Frontal cortex (tissue), 3 donors: ENCODE measurements at regions not wholly inside any gene's neighbourhood (a gene's known extent, or its start where the extent isn't known, plus 50 kb on each side); places are given as distances from the start of the nearest gene placed in this dataset.
"Not testable (repeated sequence)": the region's sequence is repeated elsewhere in the genome, so short reads cannot be mapped to it uniquely, and the experiment has no call there.

ENCODE experiments used
- DNase-seq, 2 donors: peaks; one replicate each; pipeline ENCODE4 v3.0.0; 2012; ENCODE audit warnings: low spot score in 2 of 2
- FAIRE-seq: peaks from 2 replicates; lab custom pipeline; 2012; peaks lifted over from hg19 to GRCh38; lab: Jason Lieb, UNC
- donor health status: control.
- donor health status: control.
- donor health status: control.

DNA sequence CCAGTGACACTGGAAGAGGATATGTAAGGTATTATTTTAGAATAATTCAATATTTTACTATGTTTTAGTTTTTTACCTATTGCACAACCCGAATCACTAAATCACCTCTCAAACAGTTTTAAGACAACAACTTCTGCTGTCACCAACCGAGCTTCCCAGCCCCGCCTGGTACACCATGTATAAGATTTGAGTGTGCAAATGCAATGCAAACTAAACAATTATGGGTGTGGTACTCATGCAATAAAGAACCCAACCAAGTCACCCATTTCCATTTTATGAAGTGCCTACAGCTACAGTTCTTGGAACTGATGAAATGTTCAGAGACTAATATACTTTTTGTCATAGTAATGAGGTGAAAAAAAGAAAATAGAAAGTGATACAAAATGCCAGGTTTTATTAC is 256.2 kb downstream of the TAFA4 start:
- DNase-seq (no peak), FAIRE-seq (no peak)

DNA sequence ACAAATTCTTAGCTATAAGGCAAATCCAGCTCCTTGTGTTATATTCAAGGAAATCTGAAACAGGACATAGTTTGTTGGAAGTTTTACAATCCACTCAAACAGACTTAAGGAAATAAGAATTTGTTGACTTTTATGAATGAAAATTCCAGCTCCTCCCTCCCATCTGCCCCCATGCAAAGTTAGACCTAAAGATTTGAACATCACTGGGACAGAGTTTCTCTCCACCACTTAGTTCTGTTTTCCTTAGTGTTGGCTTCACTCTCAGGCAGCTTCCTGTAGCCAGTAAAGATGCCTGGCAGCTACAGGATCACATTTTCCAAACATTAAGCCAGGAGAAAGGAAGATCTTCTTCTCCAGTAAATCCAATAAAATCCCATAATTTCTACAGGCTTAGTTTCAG is 265.0 kb downstream of the TAFA4 start:
- no peak for FAIRE-seq
- DNase-seq: no peak

DNA sequence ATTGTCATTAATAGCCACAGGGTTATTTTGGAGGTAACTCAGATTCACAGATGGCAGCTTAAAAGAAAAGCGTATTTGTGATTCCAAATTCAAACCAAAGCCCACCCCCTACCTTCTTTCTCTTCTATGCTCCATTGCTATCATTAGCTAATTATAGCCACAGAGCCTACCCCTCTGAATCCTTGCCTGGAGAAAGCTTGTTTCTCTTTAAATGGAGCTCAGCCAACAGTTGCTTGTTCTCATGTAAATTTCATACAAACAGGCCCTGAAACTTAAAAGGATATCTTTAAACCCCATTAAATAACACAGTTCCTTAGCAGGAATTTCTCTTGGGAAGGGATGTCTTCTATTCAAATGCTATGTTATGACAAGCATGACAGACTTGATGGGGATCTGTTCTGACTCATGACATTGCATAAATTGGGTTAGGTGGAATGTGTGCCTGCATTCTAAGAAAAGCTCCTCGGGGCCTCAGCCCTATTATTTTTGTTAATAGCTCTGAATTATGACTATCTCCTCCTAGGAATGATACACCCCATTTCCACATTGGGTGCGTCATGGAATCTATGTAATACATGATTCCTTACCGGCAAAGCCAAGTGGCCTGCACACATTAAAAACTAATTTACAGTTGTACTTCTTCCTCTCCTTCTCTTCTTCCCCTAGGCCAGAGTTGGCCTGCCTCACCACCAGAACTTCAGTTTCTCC is 265.8 kb downstream of the TAFA4 start:
- FAIRE-seq (no peak), DNase-seq (no peak)

DNA sequence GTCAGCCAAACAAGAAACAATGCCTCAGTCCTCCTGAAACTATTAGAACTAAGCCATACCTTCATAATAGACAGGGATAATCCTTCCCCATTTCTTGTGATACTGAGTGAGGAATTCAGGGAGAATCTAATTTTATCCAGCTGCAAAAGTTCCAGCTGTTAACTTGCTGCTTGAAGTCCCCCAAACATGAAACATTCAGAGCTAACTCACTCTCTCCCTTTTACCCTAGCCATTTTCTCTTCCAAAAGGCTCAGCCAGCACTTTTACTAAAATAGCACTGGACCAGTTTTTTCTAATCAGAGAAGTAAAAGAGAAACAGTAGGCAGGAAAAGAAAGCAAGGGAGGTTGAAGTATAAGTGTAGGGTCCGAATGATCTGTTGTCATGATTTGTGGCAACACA is 268.1 kb downstream of the TAFA4 start:
- DNase-seq (no peak), FAIRE-seq (no peak)

DNA sequence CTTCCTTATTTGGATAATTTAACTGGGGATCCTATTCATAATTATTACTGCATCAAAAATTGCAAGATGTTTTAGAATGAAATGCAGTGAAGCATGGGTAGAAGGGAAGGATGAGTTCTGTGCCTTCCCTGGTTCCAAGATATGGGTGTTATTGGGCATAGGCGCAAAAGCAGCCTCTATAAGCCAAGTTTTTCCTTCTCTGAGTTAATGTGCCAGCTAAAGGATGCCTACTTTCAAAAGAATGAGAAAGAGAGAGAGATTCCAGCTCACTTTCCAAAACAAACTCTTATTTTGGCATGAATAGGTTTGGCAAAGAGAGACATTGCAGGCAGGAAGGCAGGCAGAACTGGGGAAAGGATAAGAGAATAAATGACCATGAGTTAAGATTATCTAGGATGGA is 270.2 kb downstream of the TAFA4 start:
- FAIRE-seq (no peak), DNase-seq (no peak)

DNA sequence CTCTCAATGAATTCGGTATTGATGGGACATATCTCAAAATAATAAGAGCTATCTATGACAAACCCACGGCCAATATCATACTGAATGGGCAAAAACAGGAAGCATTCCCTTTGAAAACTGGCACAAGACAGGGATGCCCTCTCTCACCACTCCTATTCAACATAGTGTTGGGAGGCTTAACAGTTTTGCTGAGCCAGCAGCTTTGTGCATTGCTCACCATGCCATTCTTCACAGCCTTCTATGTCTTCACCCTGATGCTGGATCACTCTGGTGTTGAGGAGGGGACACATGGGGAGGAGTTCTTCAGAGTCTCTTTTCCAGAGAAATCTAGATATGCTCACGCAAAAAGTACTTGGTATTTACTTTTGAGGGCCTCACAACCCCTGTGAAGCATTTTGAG is 281.7 kb downstream of the TAFA4 start:
- not testable (repeated sequence) for DNase-seq, FAIRE-seq

DNA sequence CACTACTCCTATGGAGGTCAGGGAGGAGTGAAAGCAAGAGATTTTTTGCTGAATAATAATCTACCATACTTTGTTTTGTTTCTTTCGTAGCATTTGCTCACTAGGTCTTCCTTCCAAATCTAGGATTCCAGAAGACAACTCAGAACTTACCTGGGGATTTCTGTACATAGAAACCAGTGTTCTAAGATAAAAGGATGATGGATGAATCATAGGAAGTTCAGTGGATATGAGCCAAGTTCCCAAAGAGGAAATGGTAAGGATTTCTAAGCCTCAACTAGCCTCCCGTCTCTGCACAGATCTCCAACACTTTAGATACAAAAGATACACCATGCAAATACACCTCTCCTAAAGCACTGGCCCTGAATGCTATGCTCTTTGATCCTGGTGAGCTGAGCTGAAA is 283.9 kb downstream of the TAFA4 start:
- FAIRE-seq (no peak), DNase-seq (no peak)

DNA sequence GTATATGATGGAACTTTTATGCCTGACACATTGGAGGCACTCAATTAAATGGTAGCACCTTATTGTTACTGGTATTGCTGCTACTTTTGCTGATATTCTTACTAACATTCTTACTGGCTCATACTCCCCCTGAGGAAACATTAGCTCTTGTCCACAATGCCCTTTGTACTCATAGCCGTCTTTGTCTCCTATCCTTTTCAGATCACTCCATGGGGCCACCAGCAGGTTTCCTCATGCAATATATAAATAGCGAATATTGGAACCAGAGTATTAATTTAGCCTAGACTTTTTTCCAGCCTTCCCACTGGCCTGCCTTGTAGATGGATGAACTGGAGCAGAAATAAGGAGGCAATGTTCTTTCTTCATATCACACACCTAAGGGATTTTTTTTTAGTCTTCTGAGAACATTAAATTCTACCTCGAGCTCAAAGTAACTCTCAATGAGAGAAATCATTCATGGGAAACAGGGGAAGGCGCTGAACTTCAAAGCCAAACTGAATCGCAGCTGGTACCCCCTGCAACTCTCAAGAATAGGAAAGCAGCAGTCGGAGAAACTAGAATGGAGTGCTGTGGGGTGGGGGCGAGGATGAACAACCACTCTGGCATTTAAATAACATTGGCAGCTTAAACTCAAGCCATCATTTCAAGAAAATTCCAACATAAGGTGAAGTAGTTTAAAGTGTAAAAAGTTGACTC is 300.3 kb downstream of the TAFA4 start:
- no peak for FAIRE-seq
- DNase-seq: no peak

DNA sequence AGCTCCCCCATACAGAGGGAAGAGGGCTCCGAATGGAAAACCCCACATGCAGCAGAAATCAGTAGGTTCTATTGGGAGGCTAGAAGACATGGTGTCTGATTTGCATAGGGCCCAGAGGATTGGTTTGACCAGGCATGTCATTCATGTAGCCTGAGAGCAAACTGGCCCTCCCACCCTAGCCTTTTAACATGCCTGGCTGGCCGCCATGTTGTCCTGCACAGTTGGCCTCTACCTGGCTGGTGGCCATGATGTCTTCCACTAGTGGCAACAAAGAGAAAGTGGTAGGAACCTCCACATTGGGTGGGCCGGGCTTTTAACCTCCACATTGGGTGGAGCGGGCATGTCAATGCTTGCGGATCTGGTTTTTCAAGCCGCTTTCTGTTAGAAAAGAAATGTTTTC is 312.1 kb downstream of the TAFA4 start:
- FAIRE-seq: no peak
- DNase-seq: no peak

DNA sequence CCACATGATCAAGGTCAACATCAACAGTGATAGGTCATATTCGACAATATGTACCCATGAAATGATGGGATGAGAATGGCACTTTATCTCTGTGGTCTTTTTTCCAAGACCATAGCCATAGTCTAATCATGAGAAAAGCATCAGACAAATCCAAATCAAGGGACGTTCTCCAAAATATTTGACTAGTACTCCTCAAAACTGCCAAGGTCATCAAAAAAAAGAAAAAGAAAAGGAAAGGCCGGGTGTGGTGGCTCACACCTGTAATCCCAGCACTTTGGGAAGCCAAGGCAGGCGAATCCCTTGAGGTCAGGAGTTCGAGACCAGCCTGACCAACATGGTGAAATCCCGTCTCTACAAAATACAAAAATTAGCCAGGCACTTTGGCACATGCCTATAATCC is 318.3 kb downstream of the TAFA4 start:
- DNase-seq (no peak), FAIRE-seq (no peak)

DNA sequence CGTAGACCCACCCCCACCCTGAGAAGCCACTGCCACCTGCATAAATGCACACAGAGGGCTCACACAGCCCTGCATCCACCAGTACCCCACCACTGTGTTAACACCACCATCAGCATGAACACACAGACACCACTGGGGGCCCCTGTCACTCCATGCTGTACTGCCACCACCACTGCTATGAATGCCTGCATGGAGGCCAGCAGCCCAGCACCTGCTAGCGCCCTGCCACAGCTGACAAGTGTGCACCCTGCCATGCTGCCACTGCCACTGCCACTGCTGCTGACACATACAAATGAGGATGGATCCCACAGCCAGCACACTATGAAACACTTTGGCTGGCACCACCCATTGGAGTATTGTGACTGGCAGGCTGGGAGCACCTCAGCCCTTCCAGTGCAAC is 361.0 kb downstream of the TAFA4 start:
- FAIRE-seq (no peak), DNase-seq (no peak)

DNA sequence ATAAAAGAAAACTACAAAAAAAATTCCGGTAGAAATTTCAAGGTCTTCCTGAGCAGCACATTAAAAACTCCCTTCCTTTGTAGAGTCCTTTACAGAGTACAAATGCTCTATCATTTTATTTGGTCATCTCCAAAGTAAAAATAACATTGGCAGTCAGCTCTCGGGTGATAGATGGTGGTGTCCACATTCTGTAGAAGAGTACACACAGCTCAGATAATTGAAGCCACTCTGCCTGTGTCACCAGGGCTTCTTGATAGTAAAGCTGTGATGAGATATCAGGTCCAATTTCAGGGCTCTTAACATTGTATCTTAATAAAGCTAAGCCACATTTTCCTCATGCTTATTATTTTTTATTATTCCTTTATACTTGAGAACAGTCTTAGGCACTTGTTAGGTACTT is 371.6 kb downstream of the TAFA4 start:
- FAIRE-seq: no peak
- no peak for DNase-seq

DNA sequence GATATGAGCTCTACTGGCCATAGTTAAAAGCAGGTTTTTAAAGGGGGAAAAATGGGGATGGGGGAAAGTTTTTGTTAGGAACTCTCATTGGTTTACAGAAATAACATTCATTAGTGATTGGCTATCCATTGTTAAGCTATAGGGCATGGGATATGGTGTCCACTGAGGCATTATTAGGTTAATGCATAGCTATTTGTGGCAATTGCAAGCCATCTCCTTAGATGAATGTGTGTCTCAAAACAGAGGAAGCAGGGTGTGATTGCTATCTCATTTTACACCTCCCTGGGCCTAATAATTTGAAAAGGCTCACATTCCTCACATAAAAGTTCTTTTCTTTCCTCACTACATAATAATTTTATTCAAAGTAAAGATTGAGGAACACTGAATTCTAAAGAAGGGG is 396.6 kb downstream of the TAFA4 start:
- DNase-seq (no peak), FAIRE-seq (no peak)

DNA sequence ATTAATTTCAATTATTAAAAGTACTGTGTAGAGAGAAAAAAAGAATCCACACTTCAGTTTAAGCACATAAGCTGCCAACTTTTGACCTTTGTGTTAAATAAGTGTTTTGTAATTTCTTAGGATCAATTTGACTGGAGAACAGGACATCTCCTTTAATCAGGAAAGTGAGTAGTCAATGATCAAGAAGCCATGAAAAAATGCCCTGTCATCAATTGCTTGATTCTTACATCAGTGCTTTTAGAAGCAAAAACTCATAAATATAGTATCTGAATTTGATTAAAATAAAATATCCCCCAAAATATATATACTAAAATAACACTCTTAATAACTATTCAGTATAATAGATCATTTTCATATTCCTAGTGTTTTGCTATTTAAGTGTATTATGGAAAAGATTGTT is 409.0 kb downstream of the TAFA4 start:
- DNase-seq (no peak), FAIRE-seq (no peak)

DNA sequence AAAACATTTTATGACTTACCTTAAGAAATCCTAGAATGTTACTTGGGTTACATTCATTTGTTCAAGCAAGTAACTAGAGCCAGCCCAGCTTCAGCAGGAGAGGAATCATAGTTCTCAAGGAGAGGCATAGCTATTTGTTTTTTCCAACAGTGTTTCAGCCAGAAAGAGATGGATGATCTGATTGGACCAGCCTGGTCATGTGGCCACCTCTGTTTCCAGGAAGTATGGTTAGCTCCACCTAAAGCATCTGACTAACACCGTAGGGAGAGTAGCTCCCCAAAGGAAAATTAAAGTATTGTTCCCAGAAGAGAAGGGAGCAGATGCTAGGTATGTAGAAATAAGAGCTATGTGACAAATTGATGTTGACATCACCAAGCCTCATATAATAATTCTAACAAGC is 417.1 kb downstream of the TAFA4 start:
- no peak for DNase-seq
- no peak for FAIRE-seq

DNA sequence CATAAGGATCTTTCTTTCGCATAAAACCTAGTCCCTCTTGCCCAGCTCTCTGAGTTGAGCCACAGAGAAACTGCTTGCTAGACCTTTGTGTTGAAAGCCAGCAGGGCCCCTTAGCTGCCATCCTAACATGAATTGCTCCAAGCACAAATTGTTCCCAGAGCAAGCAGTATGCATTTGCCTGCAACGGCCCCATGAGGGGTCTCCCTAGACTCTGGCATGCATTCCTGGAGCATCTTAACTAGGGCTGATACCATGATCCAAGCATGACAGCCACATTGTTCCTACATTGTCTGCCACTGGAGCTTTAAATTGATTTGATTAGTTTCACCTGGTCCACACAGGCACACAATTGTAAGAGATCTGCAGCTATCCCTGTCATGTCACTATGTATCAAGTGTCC is 428.1 kb downstream of the TAFA4 start:
- DNase-seq (no peak), FAIRE-seq (no peak)

DNA sequence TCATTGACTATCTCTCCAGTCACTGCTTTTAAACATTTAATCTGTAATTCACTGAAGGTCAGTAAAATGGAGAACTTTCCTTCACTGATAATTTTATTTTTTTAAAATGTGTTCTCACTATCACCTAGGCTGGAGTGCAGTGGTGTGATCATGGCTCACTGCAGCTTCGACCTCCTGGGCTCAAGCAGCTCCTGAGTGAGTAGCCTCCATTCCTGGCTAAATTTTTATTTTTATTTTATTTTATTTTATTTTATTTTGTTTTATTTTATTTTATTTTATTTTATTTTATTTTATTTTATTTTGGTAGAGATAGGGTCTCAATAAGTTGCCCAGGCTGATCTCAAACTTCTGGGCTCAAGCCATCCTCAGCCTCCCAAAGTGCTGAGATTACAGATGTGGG is 446.5 kb downstream of the TAFA4 start:
- DNase-seq, FAIRE-seq: not testable (repeated sequence)

DNA sequence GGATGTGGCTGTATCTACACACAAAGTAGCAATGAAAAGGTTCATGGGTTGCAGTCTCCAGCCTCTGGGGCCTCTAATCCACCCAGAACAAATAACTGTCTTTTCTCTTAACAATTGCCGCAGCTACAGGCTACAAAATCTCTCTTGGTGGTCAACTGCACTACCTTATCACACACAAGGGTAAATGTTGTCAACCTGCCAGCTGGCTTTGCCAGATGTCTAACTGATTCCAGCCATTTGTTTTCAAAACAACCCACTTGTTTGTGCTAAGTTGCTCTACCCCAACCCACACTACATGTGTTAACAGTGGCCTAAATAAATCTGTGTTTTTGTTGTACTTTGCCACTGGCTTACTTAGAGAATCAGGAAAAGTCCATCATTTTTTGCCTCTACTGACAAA is 447.3 kb downstream of the TAFA4 start:
- no peak for DNase-seq

DNA sequence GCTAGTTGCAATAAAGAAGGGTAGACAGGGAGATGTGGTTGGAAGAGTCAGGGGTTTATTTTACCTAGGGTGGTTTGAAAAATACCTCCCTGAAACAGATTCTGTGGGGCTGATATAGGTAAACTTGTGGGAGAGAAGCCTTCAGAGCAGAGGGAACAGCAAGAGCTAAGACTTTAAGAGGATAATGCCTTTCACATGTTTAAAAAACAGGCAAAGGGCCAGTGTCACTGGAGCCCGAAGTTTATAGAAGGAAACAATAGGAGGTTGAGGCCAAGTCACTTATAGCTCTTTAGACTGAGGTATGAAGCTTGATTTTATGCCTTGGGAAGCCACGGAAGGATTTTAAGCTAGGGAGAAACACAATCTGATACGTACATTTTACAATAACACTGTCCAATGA is 448.7 kb downstream of the TAFA4 start:
- no peak for DNase-seq
- FAIRE-seq: no peak

More for the DNA sequence above, 447.3 kb downstream of the TAFA4 start:
- no peak for FAIRE-seq

DNA sequence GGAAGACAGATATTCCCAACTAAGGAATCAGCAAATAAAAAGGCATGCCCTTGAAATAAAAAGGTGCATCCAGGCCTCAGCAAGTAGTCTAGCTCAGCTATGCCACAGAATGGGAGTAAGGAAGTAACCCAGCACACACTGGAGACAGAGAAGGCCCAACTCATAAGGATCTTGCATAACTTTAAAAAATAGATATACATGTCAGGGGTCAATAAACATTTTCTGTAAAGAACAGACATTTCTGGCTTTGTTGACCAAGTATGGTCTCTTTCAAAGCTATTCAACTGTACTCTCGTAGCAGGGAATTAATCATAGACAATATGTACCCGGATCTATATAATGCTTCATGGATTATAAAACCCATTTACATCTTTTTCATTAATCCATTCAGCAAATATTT is 449.3 kb downstream of the TAFA4 start:
- FAIRE-seq (no peak), DNase-seq (no peak)

DNA sequence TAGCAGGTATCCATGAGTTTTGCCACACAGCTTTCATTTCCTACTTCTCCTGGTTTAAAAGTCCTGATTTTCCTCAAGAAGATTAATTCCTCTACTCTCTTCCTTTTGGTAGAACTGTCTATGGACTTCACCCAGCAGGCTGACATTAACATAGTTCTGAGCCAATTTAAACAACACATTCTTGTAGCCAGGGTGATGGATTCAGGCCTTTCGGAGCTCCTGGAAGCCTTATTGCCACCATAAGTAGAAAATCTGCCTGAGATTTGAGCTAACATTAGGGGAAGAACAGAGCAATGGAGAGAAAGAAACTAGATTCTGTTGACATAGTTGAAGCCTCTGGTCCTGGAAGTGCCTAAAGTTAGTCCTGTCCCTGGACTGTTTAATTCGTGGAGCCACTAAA is 449.8 kb downstream of the TAFA4 start:
- no peak for FAIRE-seq

DNA sequence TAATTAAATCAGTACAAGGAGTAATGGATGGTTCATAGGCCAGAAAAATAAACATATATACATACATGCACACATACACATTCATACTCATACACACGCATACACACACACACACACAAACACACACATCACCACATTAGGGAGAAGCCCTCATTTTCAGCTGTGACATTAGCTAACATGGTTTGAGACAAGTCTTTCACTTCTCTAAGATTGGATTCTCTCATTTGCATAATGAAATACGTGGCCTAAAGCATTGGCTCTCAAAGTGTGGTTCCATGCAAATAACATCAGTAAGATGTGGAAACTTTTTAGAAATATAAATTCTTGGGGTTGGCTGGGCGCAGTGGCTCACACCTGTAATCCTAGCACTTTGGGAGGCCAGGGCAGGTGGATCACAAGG is 452.6 kb downstream of the TAFA4 start:
- FAIRE-seq (no peak), DNase-seq (no peak)

More for the DNA sequence above, 449.8 kb downstream of the TAFA4 start:
- DNase-seq: no peak
